ENCODE measurements at regions not wholly inside any gene's neighbourhood (a gene's known extent, or its start where the extent isn't known, plus 50 kb on each side); places are given as distances from the start of the nearest gene placed in this dataset.

DNA sequence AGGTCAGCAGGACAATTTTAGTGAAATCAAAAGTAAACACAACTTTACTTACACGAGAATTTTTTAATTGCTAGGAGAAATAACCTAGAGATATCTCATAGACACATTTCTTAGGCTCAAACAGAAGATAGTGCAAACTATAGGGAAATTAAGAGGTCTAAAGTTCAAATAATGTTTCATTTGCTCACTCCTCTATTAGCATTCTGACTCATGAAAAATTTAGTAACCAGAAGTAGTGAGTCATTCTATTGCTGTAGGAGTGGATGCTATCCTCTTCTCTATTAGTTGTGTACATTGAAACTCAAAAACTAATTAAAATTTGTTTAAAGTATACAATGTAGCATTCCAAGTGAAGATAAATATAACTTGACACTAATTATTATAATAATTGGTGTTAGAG, 908.3 kb upstream of the TMEFF2 start:
- TF ChIP-seq POLR2AphosphoS5 (IDR thresholded peaks at IDR 0.05; ENCODE audit: low read depth, low read length) (no peak), POLR2A (IDR thresholded peaks at IDR 0.05; ENCODE audit: low read depth, low read length) (no peak), TAF1 (IDR thresholded peaks at IDR 0.05; ENCODE audit: borderline replicate concordance, low read depth, low read length) (no peak)

Measured in GM12892 (cell line).